ENCODE measurements at regions not wholly inside any gene's neighbourhood (a gene's known extent, or its start where the extent isn't known, plus 50 kb on each side); places are given as distances from the start of the nearest gene placed in this dataset.
A peak's percentile ranks its signal among the peaks of the same experiment; 100 is the strongest.

GRCh38 chr11:39651857-39652461, 1807.5 kb downstream of the LRRC4C start (continued):
- no peak for TF ChIP-seq PBX3 (CRISPR knock-in tag; IDR thresholded peaks at IDR 0.05; ENCODE audit: borderline replicate concordance)

DNA sequence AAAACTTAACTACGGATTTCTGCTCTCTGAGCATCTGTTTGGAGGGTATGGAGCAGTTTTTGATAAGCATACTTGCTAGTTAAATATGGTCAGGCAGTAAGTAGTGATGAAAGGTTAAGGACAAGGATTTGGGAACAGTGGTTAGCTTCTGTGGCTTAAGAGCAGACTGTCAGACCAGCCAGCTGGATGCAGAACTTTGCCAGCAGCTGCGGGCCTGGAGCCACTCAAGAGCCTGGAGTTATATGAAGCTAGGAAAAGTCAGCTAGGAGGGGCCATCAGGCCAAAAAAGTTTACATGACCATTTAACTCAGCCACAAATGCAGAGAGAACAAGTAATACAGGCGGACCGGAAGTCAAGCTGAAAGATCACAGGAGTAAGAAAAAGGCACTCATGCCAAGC, 1817.7 kb downstream of the LRRC4C start:
- intact Hi-C loops (cut with micrococcal nuclease; ENCODE audit: unreplicated experiment), result no loop called here
- no peak for ATAC-seq
- no peak overlapping the region for H3K27ac ChIP-seq (ENCODE audit: extremely low read length, insufficient read depth, low read length)
- H3K79me2 ChIP-seq (ENCODE audit: insufficient read depth, low read length), result no peaks in the 10 kb centered on the region
- BruUV-seq (replicated peaks), result no TSS peak
- H3K4me1 ChIP-seq (ENCODE audit: insufficient read depth, low read length), result no peaks in the 10 kb centered on the region
- TF ChIP-seq, protein P1, sequence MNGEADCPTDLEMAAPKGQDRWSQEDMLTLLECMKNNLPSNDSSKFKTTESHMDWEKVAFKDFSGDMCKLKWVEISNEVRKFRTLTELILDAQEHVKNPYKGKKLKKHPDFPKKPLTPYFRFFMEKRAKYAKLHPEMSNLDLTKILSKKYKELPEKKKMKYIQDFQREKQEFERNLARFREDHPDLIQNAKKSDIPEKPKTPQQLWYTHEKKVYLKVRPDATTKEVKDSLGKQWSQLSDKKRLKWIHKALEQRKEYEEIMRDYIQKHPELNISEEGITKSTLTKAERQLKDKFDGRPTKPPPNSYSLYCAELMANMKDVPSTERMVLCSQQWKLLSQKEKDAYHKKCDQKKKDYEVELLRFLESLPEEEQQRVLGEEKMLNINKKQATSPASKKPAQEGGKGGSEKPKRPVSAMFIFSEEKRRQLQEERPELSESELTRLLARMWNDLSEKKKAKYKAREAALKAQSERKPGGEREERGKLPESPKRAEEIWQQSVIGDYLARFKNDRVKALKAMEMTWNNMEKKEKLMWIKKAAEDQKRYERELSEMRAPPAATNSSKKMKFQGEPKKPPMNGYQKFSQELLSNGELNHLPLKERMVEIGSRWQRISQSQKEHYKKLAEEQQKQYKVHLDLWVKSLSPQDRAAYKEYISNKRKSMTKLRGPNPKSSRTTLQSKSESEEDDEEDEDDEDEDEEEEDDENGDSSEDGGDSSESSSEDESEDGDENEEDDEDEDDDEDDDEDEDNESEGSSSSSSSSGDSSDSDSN (CRISPR knock-in tag; IDR thresholded peaks at IDR 0.05), result no peak
- H2AFZ ChIP-seq (ENCODE audit: low read length), result no peak overlapping the region
- no peak overlapping the region for H3K4me3 ChIP-seq (replicated peaks in 1 of 3; ENCODE audit: insufficient read depth in 1 of 3, low read depth in 2 of 3, low read length in 3 of 3)
- H3K4me2 ChIP-seq (ENCODE audit: low read depth, low read length), result no peak overlapping the region
- no peak for DNase-seq (ENCODE audit: low spot score)
- WGBS (ENCODE audit: low lambda C conversion rate), result 33% methylated on average over 4 of the region's 4 CpGs
- no peaks in the 10 kb centered on the region for H3K36me3 ChIP-seq (replicated peaks in 1 of 2; ENCODE audit: control insufficient read depth in 1 of 2, insufficient read depth in 2 of 2, low read length in 2 of 2)
- H3K27me3 ChIP-seq (ENCODE audit: control insufficient read depth in 1 of 2, insufficient read depth in 2 of 2, low read length in 2 of 2), result no peaks in the 10 kb centered on the region
- no peak overlapping the region for H3K9ac ChIP-seq (ENCODE audit: insufficient read depth, low read depth, low read length)
- H4K20me1 ChIP-seq (ENCODE audit: insufficient read depth, low read length), result no peaks in the 10 kb centered on the region
- in situ Hi-C loops (cut with HindIII; ENCODE audit: extremely low pct_ligation_motif_present, low pct_unique_long_range_greater_than_20kb), result no loop called here
- CTCF ChIA-PET (ENCODE audit: low intra/inter-chr PET ratio, low total read pairs), result no interaction called here
- POLR2A ChIA-PET, result no interaction called here
- FAIRE-seq, result no peak
- peaks cover 39% of the 10 kb centered on the region for H3K9me3 ChIP-seq (ENCODE audit: low read length)

DNA sequence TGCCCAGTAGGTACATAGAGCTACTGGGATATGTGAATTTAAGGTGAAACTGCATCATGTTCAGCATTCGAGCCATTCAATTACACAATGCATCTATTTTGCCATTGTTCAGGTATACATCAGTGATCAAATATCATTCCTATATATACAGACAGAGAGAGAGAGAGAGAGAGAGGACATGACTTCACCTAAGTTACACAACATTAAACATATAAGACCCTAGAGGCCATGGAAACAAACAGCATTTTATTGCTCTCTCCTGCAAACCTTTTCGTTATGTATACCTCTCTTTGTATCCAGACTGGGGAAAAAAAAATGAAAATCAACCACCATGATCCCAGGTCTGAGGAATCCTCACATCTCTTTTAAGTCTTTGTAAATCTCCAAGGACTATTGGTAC, 1829.1 kb downstream of the LRRC4C start:
- Histone ChIP-seq H2AFZ (ENCODE audit: low read length) (no peak overlapping the region), H4K20me1 (ENCODE audit: insufficient read depth, low read length) (no peaks in the 10 kb centered on the region), H3K36me3 (replicated peaks in 1 of 2; ENCODE audit: control insufficient read depth in 1 of 2, insufficient read depth in 2 of 2, low read length in 2 of 2) (no peaks in the 10 kb centered on the region), H3K27ac (ENCODE audit: extremely low read length, insufficient read depth, low read length) (no peak overlapping the region), H3K9ac (ENCODE audit: insufficient read depth, low read depth, low read length) (no peak overlapping the region), H3K79me2 (ENCODE audit: insufficient read depth, low read length) (no peaks in the 10 kb centered on the region), H3K27me3 (ENCODE audit: control insufficient read depth in 1 of 2, insufficient read depth in 2 of 2, low read length in 2 of 2) (no peaks in the 10 kb centered on the region), H3K4me3 (replicated peaks in 1 of 3; ENCODE audit: insufficient read depth in 1 of 3, low read depth in 2 of 3, low read length in 3 of 3) (no peak overlapping the region), H3K9me3 (ENCODE audit: low read length) (peaks cover 20% of the 10 kb centered on the region), H3K4me2 (ENCODE audit: low read depth, low read length) (no peak overlapping the region), H3K4me1 (ENCODE audit: insufficient read depth, low read length) (no peaks in the 10 kb centered on the region)
- DNase-seq (ENCODE audit: low spot score) (no peak), ATAC-seq (no peak), FAIRE-seq (no peak)
- 0% methylated on average over 2 of the region's 2 CpGs for WGBS (ENCODE audit: low lambda C conversion rate)
- in situ Hi-C loops (cut with HindIII; ENCODE audit: extremely low pct_ligation_motif_present, low pct_unique_long_range_greater_than_20kb) (no loop called here), intact Hi-C loops (cut with micrococcal nuclease; ENCODE audit: unreplicated experiment) (no loop called here)
- ChIA-PET CTCF (ENCODE audit: low intra/inter-chr PET ratio, low total read pairs) (no interaction called here), POLR2A (no interaction called here)
- no TSS peak for BruUV-seq (replicated peaks)
- no peak for TF ChIP-seq HMG20B (CRISPR knock-in tag; conservative IDR thresholded peaks at IDR 0.05)
- TF ChIP-seq CEBPB (IDR thresholded peaks at IDR 0.05; ENCODE audit: borderline replicate concordance, low read depth, low read length), result 0 out of 2 replicates have a peak, but pooled peaks have one; percentile 10
- TF ChIP-seq, protein P2, sequence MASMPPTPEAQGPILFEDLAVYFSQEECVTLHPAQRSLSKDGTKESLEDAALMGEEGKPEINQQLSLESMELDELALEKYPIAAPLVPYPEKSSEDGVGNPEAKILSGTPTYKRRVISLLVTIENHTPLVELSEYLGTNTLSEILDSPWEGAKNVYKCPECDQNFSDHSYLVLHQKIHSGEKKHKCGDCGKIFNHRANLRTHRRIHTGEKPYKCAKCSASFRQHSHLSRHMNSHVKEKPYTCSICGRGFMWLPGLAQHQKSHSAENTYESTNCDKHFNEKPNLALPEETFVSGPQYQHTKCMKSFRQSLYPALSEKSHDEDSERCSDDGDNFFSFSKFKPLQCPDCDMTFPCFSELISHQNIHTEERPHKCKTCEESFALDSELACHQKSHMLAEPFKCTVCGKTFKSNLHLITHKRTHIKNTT (CRISPR knock-in tag; IDR thresholded peaks at IDR 0.05), result no peak
